GM12878 (cell line): ENCODE measurements at regions not wholly inside any gene's neighbourhood (a gene's known extent, or its start where the extent isn't known, plus 50 kb on each side); places are given as distances from the start of the nearest gene placed in this dataset.

Experiments used
- ATF7 ChIP-seq: fragments of 450-650 bp; IDR thresholded peaks from 2 replicates; pipeline ENCODE4 v1.6.1; 2016; ENCODE audit warnings: low read depth, mild to moderate bottlenecking
- BACH1 ChIP-seq: fragments of 450-650 bp; IDR thresholded peaks from 2 replicates; pipeline ENCODE4 v1.6.1; 2017; ENCODE audit warnings: mild to moderate bottlenecking, borderline replicate concordance
- BCL11A ChIP-seq: IDR thresholded peaks from 2 replicates; pipeline ENCODE4 v1.6.1; 2011; ENCODE audit warnings: low read depth, low read length
- CHD4 ChIP-seq: fragments of 200-600 bp; sonication (generic); IDR thresholded peaks from 2 replicates; pipeline ENCODE4 v1.6.1; 2016; ENCODE audit warnings: mild to moderate bottlenecking
- CREM ChIP-seq: IDR thresholded peaks from 2 replicates; pipeline ENCODE4 v1.6.1; 2014; ENCODE audit warnings: antibody characterized with exemption, low read depth
- DPF2 ChIP-seq: fragments of 450-650 bp; IDR thresholded peaks from 2 replicates; pipeline ENCODE4 v1.6.1; 2017; ENCODE audit warnings: mild to moderate bottlenecking
- EP300 ChIP-seq, 2 experiments: fragments of 150-350 bp in 1 of 2; IDR thresholded peaks; 2 replicates each; pipeline ENCODE4 v1.6.1; 2011 to 2012; ENCODE audit warnings: low read depth in 2 of 2, low read length in 2 of 2, borderline replicate concordance in 1 of 2, improper control_type of control experiment in 1 of 2, inconsistent platforms in 1 of 2; ENCODE audit not compliant: control insufficient read depth in 1 of 2
- ETV6 ChIP-seq, 2 experiments: fragments of 450-650 bp in 1 of 2; IDR thresholded peaks in 1 of 2; conservative IDR thresholded peaks in 1 of 2; 2 replicates each; pipeline ENCODE4 v1.6.1; 2014; ENCODE audit warnings: antibody characterized with exemption in 1 of 2, borderline replicate concordance in 1 of 2, low read depth in 1 of 2, mild to moderate bottlenecking in 1 of 2, moderate library complexity in 1 of 2
- MAX ChIP-seq: IDR thresholded peaks from 2 replicates; pipeline ENCODE4 v1.6.1; 2012; ENCODE audit warnings: low read depth, low read length, improper control_type of control experiment
- MEF2B ChIP-seq: fragments of 450-650 bp; IDR thresholded peaks from 2 replicates; pipeline ENCODE4 v1.6.1; 2018; ENCODE audit warnings: mild to moderate bottlenecking, moderate library complexity; ENCODE audit not compliant: partially characterized antibody, poor library complexity, severe bottlenecking
- MLLT1 ChIP-seq: fragments of 450-650 bp; IDR thresholded peaks from 2 replicates; pipeline ENCODE4 v1.6.1; 2016; ENCODE audit warnings: mild to moderate bottlenecking
- MTA3 ChIP-seq: IDR thresholded peaks from 2 replicates; pipeline ENCODE4 v1.6.1; 2012; ENCODE audit warnings: low read length, inconsistent platforms, borderline replicate concordance
- RELB ChIP-seq: fragments of 450-650 bp; IDR thresholded peaks from 2 replicates; pipeline ENCODE4 v1.6.1; 2017; ENCODE audit warnings: low read depth, mild to moderate bottlenecking, moderate library complexity
- SPI1 ChIP-seq: IDR thresholded peaks from 2 replicates; pipeline ENCODE4 v1.6.1; 2011; ENCODE audit warnings: low read depth, mild to moderate bottlenecking, low read length, moderate library complexity, borderline replicate concordance; ENCODE audit not compliant: insufficient read depth
- SUPT20H ChIP-seq: IDR thresholded peaks from 2 replicates; pipeline ENCODE4 v1.6.1; 2011; ENCODE audit warnings: low read depth, mild to moderate bottlenecking, low read length, moderate library complexity, borderline replicate concordance; ENCODE audit not compliant: control insufficient read depth
- SUZ12 ChIP-seq: fragments of 200-600 bp; sonication (generic); IDR thresholded peaks from one replicate; pipeline ENCODE4 v1.6.1; 2018; ENCODE audit warnings: antibody characterized with exemption, mild to moderate bottlenecking; ENCODE audit not compliant: unreplicated experiment
- TCF3 ChIP-seq: IDR thresholded peaks from 2 replicates; pipeline ENCODE4 v1.6.1; 2012; ENCODE audit warnings: low read depth, mild to moderate bottlenecking, low read length, borderline replicate concordance; ENCODE audit not compliant: insufficient read depth
- YY1 ChIP-seq: IDR thresholded peaks from 2 replicates; pipeline ENCODE4 v1.6.1; 2011; ENCODE audit warnings: low read depth, mild to moderate bottlenecking, low read length
- ZBED1 ChIP-seq: IDR thresholded peaks from 2 replicates; pipeline ENCODE4 v1.6.1; 2016; ENCODE audit warnings: borderline replicate concordance
- ZNF24 ChIP-seq: fragments of 450-650 bp; IDR thresholded peaks from 2 replicates; pipeline ENCODE4 v1.6.1; 2017; ENCODE audit warnings: antibody characterized with exemption, mild to moderate bottlenecking
- TF ChIP-seq, protein P1 (sequence below): IDR thresholded peaks from 2 replicates; pipeline ENCODE4 v1.6.1; 2011; ENCODE audit warnings: borderline replicate concordance, low read depth, mild to moderate bottlenecking, moderate library complexity, low read length; ENCODE audit not compliant: insufficient read depth, poor library complexity, severe bottlenecking
- TF ChIP-seq, protein P2 (sequence below): fragments of 450-650 bp; IDR thresholded peaks from 2 replicates; pipeline ENCODE4 v1.6.1; 2017; ENCODE audit warnings: antibody characterized with exemption, mild to moderate bottlenecking, moderate library complexity

GRCh38 chr4:121255986-121256750, 92.0 kb upstream of the TNIP3 start (continued):
- peak in 1 of 2 experiments; percentile 49; a peak in 1 of 4 replicates for TF ChIP-seq EP300 (IDR thresholded peaks at IDR 0.05; ENCODE audit: borderline replicate concordance in 1 of 2, control insufficient read depth in 1 of 2, low read depth in 2 of 2, low read length in 2 of 2)
- no peak for TF ChIP-seq ZNF24
- TF ChIP-seq, protein P1, sequence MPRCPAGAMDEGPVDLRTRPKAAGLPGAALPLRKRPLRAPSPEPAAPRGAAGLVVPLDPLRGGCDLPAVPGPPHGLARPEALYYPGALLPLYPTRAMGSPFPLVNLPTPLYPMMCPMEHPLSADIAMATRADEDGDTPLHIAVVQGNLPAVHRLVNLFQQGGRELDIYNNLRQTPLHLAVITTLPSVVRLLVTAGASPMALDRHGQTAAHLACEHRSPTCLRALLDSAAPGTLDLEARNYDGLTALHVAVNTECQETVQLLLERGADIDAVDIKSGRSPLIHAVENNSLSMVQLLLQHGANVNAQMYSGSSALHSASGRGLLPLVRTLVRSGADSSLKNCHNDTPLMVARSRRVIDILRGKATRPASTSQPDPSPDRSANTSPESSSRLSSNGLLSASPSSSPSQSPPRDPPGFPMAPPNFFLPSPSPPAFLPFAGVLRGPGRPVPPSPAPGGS, result peak; percentile 93
- peak; percentile 74 for TF ChIP-seq ATF7
- TF ChIP-seq, protein P2, sequence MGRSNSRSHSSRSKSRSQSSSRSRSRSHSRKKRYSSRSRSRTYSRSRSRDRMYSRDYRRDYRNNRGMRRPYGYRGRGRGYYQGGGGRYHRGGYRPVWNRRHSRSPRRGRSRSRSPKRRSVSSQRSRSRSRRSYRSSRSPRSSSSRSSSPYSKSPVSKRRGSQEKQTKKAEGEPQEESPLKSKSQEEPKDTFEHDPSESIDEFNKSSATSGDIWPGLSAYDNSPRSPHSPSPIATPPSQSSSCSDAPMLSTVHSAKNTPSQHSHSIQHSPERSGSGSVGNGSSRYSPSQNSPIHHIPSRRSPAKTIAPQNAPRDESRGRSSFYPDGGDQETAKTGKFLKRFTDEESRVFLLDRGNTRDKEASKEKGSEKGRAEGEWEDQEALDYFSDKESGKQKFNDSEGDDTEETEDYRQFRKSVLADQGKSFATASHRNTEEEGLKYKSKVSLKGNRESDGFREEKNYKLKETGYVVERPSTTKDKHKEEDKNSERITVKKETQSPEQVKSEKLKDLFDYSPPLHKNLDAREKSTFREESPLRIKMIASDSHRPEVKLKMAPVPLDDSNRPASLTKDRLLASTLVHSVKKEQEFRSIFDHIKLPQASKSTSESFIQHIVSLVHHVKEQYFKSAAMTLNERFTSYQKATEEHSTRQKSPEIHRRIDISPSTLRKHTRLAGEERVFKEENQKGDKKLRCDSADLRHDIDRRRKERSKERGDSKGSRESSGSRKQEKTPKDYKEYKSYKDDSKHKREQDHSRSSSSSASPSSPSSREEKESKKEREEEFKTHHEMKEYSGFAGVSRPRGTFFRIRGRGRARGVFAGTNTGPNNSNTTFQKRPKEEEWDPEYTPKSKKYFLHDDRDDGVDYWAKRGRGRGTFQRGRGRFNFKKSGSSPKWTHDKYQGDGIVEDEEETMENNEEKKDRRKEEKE, result no peak
- 0 out of 2 replicates have a peak, but pooled peaks have one; percentile 52 for TF ChIP-seq TCF3
- TF ChIP-seq CREM, result peak; percentile 90
- TF ChIP-seq DPF2, result peak; percentile 72
- no peak for TF ChIP-seq CHD4
- TF ChIP-seq MEF2B, result no peak
- TF ChIP-seq MAX, result no peak
- TF ChIP-seq SUZ12, result no peak
- peak; percentile 96 for TF ChIP-seq BCL11A
- no peak for TF ChIP-seq MLLT1
- TF ChIP-seq ETV6 (conservative IDR thresholded peaks at IDR 0.05 in 1 of 2, IDR thresholded peaks at IDR 0.05 in 1 of 2; ENCODE audit: borderline replicate concordance in 1 of 2, low read depth in 1 of 2), result peak in 1 of 2 experiments; percentile 92; a peak in 2 of 4 replicates
- peak; percentile 94; the same call in 1 of the 2 replicates for TF ChIP-seq ZBED1
- peak; percentile 95 for TF ChIP-seq MTA3
- TF ChIP-seq RELB, result no peak
- no peak for TF ChIP-seq SPI1
- TF ChIP-seq BACH1, result peak; percentile 36; the same call in 1 of the 2 replicates
- no peak for TF ChIP-seq SUPT20H
- TF ChIP-seq YY1, result no peak
